ENCODE measurements at regions not wholly inside any gene's neighbourhood (a gene's known extent, or its start where the extent isn't known, plus 50 kb on each side); places are given as distances from the start of the nearest gene placed in this dataset.
"Not testable (repeated sequence)": the region's sequence is repeated elsewhere in the genome, so short reads cannot be mapped to it uniquely, and the experiment has no call there.

DNA sequence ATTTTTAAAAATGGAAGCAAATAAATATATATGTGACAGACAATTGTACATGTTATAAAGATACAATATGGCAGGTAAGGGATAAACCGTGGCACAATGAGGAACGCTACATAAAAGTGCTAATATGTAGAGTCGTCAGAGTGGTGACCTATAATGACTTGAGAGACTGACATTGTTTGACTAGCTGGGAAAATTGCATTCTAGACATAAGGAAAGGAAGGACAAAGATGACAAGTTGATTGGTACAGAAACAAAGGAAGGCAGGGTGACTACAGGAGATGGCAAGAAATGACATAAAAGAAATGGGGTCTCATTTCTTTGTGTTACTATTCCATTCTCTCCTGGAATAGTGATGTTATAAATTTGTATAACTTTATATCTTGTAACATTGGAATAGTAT is 420.4 kb downstream of the DSC3 start:
- no peak for DNase-seq

DNA sequence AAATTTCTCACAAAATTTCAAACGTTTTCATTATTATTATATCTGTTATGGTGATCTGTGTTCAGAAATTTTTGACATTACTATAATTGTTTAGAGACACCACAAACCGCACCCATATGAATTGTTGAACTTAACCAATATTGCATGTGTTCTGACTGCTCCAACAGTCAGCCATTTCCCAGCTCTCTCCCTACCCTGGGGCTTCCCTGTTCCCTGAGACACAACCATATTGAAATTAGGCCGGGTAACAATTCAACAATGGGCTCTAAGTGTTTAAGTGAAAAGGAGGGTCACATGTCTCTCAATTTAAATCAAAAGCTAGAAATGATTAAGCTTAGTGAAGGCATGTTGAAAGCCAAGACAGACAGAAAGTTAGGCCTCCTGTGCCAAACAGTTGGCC is 424.0 kb downstream of the DSC3 start:
- no peak for DNase-seq

DNA sequence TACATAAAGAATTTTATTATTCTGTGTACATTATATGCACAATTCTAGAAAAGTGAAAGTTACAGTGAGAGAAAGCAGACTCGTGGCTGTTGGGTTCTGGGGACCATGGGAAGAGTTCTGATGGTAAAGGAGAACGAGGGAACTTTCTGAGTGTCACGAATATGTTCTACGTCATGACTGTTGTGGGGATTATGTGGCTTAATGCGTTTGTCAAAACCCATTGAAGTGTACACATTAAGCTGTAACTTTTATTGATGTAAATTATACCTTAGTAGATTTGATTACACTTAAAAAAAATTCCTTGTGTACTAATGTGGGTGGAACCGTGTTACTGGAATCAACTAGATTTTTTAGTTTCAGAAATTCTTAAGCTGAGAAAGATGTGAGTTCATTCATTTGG is 426.1 kb downstream of the DSC3 start:
- DNase-seq, result no peak

DNA sequence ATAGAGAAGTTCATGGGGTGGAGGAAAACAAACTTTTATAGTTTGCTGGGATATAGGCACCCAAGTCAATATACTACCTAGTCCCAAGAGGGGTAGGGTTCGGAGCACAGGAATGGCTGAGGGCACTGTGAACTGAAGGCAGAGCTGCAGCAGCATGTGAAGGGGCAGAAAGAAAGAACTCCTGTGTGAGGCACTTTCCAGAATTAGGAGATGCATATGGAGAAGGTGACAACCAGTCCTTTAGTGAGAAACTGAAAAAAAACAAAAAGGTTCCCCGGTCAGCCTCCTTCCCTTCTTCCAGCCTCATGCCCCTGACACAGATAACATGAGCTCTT is 429.1 kb downstream of the DSC3 start:
- DNase-seq, result no peak

DNA sequence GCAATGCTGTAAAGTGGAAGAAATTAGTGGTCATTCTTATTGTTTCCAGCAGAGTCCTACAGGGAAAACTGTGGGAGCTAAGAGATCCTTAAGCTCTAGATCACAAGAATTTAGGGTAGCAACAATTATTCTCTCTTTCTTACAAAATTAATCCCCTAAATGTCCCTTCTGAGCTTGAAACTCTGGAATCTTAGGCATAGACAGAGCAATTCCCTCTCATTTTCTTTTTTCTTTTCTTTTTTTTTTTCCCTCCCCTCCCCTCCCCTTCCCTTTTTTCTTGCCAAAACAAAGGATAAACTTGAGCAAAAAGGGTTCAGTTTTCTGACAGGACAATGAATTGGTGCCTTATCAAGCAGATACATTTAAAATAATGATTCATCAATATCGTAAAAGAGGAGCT is 441.0 kb downstream of the DSC3 start:
- no peak for DNase-seq

DNA sequence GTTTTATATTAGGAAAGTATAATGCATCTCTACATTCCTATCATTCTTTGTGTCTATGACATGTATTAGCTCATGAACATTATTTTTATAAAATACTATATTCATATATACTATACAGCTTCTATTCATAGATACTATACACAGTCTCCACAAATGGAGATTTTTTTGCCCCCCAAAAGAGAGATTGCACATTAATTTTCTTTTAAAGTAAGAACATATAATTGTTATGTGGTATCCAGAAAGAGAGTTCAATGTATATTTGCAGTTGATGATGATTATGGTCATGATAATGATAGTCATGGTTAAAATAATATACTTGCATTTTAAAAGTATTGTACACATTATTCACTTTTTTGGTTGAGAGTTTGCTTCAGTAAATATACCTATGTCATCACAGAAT is 445.3 kb downstream of the DSC3 start:
- no peak for DNase-seq

DNA sequence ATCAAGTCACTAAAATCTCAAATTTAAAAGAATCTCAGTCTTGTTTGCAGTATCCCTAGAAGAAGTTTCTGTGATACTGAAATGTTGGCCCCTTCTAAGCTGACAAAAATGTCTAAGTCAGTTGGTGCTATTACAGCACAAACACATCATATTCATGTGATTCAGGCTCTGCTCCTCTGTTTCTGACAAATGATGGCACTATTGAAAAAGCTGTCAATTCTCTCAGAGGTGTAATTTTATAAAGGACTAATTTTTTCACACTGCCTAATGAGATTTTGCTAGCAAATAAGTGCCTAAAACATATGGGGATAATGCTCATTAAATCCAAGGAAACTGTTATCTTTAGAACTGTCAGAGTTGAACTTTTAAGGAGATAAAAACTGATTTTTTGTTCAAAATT is 445.9 kb downstream of the DSC3 start:
- DNase-seq, result no peak

DNA sequence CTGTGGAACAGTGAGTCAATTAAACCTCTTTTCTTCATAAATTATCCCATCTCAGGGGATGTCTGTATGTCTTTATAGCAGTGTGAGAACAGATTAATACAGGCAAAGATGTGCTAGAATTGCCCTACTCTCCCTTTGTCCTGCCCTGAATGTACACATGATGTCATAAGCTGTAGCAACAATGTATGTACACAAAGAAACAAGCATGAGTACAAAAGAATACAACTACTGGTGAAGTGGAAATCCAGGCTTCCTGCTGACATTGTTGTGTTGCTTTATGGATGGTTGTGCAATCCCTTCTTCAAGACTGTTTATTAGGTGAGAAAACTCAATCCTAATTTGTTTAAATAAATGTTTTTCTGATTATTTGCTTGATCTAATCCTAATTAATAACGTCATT is 446.6 kb downstream of the DSC3 start:
- no peak for DNase-seq

DNA sequence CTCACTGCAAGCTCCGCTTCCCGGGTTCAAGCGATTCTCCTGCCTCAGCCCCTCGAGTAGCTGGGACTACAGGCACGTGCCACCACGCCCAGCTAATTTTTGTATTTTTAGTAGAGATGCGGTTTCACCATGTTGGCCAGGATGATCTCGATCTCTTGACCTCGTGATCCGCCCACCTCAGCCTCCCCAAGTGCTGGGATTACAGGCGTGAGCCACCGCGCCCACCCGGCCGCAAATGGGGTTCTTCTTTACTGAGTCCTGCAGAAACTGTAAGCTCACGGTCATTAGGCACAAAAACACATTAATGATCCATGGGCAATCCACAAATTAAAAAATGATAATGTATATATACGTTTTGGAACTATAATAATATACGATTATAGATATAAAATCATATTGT is 447.6 kb downstream of the DSC3 start:
- not testable (repeated sequence) for DNase-seq

DNA sequence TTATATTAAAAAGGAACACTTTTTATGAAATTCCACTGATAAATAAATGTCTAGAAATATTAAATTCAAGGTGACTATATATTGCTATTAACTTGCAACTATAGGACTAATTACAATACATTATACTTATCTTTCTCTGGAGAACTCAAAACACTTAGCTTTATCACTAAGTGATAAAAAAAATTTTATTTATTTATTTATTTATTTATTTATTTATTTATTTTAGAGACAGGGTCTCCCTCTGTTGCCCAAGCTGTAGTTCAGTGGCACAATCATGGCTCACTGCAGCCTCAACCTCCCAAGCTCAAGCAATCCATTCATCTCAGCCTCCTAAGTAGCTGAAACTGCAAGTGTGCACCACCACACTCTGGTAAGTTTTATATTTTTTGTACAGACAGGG is 451.1 kb downstream of the DSC3 start:
- no peak for DNase-seq

DNA sequence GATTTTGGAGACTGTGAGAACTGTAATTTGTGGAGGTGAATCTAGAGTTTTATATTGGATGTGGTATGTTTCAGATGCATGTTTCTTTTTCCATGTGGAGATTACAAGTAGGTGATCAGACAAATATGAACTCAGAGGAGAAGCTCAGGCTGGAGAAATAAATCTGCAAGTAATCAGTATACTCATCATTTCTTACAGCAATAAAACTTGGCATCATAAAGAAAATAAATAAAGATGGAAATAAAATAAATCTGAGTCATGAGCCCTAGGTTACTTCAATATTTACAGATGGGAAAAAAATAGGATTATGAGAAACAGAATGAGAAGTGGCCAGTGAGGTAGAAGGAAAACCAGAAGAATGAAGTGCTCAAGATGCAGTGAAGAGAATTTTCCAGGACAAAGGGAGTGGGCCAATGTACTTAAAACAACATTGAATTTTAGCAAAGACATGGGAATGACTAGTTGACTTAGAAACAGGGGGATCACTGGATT is 453.8 kb downstream of the DSC3 start:
- DNase-seq, result no peak

DNA sequence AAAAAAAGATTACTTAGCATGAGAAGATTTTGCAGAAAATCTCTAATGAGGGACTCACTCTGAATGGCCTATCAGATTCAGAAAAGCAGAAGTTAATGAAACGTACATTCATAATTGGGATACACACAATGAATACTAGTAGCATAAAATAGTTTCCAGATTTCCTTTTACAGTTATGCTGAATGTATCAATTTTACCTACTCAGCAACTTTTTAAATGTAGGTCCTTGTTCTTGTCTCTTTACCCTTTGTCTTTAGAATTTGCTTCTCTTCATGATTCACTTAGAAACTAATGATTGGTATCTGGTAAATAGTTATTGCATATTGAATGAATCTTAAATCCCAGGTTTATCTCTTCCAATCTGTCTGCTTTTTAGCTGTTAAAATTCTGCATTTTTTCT is 458.8 kb downstream of the DSC3 start:
- no peak for DNase-seq

DNA sequence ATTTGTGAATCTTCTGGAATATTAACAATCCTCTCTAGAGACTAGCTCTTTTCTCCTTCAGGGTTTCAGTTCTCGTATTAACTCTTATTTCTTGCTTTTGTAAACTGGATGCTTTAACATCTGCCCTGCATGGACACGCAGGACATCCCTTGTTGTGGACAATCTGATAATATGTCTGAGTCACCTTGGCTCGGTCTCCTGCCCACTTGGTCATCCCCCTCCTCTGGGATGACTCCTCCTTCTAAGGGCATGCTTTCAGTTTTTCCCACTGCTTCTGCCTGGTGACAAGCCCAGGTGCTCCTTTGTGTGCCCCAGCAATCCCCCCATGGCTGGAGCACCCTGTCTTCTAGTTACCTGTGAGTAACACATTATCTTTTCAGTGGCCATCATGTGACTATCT is 460.5 kb downstream of the DSC3 start:
- DNase-seq, result no peak

DNA sequence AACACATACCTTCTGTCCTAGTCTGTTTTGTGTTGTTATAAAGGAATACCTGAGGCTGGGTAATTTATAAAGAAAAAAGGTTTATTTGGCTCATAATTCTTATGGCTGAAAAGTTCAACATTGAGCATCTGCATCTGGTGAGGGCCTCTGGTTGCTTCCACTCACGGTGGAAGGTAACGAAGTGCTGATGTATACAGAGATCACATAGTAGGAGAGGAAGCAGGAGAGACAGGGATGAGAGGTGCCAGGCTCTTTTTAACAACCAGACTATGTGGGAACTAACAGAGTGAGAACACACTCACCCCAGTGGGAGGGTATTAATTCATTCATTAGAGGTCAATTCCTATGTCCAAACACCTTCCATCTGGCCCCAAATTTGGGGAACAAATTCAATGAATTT is 463.8 kb downstream of the DSC3 start:
- no peak for DNase-seq

DNA sequence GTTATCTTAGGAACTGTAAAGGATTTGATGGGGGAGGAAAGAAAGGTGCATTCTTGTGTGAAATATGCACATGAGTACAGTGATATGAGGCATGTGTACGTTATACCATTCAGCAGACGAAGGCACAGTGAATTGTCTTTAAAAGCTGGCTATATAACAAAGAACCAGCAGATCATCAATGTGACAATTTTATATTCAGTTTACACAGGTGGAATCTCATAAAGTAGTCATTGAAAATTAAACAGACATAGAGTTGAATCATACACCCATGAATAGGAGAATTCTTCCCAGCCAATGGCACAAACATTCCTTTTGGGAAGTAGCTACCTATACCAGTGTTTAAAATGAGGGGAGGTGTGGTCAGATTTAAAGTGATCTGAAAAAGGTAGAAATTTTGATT is 470.3 kb downstream of the DSC3 start:
- no peak for DNase-seq

DNA sequence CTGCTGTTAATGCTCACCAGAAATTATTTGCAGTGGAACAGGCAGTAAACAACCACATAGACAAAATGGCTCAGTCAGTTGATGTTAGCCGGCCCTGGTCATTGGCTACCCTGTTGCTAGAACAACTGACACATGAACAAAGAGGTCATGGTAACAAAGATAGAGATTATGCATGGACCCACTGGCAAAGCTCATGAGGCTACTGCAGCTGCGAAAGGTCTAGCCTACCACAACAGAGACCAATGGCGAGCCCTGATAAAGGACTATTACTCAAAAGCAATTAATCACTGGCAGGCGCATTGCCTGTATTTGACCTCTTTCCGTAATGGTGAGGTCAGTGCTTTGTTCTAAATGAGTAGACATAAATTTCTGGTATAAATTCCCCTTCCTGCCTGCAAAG is 474.2 kb downstream of the DSC3 start:
- no peak for DNase-seq

DNA sequence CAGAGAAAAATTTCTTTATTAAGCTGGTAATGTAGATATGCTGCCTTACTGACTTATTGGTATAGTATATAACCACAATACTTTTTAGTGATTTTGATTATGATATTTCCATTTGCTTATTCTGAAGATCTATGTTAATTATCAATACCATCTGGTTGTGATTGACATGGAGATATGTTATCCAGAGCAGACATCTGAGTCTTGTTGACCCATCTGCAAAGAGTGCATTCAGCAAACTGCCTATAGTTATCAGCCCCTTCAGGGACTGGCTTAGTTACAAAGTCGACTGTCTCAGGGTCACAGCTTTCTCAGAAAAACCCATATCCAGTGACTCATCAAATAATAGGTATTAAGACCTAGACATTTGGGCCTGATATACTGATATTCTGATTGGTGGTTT is 475.7 kb downstream of the DSC3 start:
- no peak for DNase-seq

DNA sequence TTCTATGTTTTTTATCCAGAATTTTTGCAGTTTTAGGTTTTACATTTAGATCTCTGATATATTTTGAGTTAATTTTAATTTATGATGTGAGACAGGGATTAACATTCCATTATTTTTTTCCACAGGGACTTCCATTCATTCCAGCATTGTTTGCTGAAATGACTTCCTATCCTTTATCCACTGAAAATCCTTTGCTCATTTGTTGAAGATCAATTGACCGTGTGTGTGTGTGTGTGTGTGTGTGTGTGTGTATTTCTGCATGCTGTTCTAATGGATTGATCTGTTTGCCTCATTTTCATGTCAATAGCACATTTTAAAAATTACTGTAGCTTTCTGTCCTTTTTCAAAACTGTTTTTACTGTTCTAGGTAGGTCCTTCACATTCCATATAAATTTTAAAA is 480.3 kb downstream of the DSC3 start:
- no peak for DNase-seq

DNA sequence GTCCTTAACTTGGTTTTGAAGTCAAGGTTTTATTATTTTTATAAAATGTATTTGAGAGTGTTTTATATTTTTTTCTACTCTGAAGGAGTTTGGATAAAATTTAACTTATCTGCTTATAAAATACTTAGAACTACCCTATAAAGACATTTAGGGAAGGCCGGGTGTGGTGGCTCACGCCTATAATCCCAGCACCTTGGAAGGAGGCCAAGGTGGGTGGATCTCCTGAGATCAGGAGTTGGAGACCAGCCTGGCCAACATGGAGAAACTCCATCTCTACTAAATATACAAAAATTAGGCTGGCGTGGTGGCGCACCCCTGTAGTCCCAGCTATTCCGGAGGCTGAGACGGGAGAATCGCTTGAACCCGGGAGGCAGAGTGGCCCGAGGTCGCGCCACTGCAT is 486.4 kb downstream of the DSC3 start:
- DNase-seq, result no peak

DNA sequence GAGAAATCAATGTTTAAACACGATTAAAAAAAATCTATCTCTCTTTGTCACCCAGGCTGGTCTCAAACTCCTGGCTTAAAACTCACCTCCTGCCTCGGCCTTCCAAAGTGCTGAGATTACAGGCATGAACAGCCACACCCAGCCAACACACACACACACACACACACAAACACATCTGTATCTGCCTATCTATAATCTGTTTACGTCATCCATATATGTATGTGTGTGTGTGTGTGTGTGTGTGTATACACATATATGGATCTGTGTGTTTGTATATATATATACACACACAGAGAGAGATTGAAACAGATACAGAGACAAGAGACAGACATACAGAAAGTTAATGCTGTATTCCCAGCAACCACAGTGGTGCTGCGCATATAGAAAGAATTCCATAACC is 497.1 kb downstream of the DSC3 start:
- no peak for DNase-seq

DNA sequence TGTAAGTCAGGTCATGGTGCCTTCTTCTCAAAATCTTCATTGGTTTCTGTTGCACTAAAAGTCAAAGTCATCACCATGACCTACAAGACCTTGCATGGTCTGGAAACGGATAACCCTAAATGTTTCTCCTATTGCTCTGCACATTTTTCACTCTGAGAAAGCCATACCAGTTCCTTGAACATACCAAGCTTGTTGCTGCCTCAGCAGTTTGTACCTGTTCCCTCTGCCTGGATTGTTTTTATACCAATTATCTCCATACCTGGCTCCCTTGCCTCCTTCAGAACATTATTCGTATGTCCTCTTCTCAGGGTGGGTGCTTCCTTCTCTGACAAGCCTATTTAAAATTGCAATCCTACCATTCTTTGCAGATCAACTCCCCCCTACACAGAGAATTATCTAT is 498.4 kb downstream of the DSC3 start:
- DNase-seq, result no peak

DNA sequence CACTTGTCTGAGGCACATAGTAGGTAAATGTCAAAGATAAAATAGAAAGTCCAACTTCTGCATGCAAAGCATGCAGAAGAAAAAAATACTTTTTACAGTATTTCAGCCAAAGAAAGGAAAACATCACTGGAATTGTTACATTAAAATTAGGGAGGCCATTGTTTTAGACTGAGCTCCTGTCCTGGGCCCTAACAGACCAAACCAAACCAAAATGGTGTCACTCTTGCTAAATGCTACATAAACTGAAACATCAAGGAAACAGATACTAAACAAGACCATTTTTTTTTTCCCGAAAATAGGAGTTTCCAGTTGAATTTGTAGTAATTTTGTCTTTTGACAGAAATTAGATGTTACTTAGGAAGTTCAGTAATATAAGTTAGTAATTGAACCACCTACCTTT is 508.8 kb downstream of the DSC3 start:
- no peak for DNase-seq

DNA sequence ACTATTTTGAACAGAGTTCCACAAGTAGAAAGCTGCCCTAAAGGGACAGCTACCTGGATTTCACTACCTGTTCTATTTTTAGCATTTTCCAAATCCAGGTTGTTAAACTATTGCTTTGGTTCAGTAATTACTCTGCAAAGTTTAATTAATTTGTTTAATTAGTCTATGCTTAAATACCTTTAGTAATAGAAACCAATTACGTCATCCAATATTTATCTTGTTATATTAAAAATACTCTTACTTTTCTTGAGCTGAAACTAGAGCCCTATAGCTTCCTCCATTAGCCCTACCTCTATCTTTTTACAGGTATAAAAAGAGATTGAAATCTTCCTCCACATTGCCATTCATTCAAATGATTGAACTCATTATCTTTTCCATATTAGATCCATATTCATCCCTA is 514.6 kb downstream of the DSC3 start:
- DNase-seq, result no peak

DNA sequence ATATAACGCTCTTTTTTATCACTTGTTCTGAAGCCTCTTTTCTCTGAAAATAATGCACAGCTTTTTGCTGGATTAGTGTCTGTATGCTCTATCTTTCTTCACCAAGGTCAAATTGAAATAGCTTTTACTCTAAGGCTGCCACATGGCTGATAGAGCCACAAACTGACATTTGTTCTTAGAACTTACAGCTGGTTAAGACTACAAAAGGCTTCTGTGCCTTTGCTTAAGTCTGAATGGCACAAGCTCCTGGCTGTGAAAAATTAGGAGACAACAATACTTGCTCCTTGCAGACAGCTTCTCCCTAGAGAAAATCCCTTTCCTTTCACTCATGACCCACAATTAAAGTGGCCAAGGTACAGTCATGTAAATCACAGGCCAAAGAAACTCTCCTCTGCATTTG is 515.3 kb downstream of the DSC3 start:
- DNase-seq, result no peak

DNA sequence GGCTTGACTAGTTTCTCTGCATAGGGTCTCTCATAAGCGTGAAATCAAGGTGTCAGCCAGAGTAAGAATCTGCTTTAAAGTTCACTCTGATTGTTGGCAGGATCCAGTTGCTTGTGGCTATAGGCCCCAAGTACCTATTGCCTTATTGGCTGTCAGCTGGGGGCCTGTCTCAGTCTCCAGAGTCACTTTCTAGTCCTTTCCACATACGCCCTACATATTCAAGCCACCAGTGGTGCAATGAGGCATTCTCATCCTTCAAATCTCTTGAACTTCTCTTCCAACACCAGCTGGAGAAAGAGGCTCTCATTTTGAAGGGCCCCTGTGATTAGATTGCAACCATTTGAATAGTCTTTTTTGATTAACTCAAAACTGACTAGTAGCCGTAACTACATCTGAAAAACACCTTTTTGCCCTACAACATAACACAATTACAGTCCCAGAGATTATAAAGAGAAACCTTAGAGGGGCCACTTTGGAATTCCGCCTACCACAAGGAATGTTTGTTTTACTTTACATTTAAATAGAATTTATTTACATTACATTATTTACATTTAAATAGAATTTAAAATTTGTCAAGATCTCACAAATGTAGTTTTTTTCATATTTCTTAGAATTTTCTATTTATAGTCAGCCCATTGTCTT is 520.1 kb downstream of the DSC3 start:
- no peak for DNase-seq

DNA sequence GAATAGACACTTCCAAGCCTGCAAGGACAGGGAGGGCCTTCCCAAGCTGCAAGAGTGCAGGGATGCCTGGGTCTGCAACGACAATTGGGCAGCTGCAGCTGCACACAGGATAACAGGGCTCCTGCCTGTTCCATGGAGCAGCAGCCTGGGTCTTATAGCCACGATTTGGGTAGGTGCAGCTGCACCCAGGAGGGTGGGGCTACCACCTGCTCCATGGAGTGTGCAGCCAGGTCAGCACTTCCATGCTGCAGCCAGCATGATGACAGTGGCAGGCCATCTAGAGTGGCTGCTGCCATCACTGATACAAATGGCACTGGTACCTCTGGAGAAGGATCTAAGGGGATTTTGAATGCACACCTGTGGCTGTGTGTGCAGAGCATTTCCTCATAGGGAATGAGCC is 528.5 kb downstream of the DSC3 start:
- DNase-seq, result no peak

All from DMS79 treated with DMSO at 0.1 percent for 48 hours (cell line).